Mammary epithelial cell (primary cell): ENCODE measurements at regions not wholly inside any gene's neighbourhood (a gene's known extent, or its start where the extent isn't known, plus 50 kb on each side); places are given as distances from the start of the nearest gene placed in this dataset.

ENCODE experiments used
- EZH2 ChIP-seq: IDR thresholded peaks from 2 replicates; pipeline ENCODE4 v1.6.1; 2012; ENCODE audit warnings: low read length, inconsistent platforms, borderline replicate concordance
- TF ChIP-seq, protein P1 (sequence below), 2 donors: IDR thresholded peaks in 1 of 2; conservative IDR thresholded peaks in 1 of 2; 2 replicates each; pipeline ENCODE4 v1.5.1; 2011 to 2012; ENCODE audit warnings: inconsistent platforms in 2 of 2, low read length in 2 of 2, mild to moderate bottlenecking in 2 of 2, control low read depth in 1 of 2, low read depth in 1 of 2; ENCODE audit not compliant: insufficient read depth in 1 of 2; ENCODE audit errors: extremely low read depth in 1 of 2

- TF ChIP-seq, protein P1, sequence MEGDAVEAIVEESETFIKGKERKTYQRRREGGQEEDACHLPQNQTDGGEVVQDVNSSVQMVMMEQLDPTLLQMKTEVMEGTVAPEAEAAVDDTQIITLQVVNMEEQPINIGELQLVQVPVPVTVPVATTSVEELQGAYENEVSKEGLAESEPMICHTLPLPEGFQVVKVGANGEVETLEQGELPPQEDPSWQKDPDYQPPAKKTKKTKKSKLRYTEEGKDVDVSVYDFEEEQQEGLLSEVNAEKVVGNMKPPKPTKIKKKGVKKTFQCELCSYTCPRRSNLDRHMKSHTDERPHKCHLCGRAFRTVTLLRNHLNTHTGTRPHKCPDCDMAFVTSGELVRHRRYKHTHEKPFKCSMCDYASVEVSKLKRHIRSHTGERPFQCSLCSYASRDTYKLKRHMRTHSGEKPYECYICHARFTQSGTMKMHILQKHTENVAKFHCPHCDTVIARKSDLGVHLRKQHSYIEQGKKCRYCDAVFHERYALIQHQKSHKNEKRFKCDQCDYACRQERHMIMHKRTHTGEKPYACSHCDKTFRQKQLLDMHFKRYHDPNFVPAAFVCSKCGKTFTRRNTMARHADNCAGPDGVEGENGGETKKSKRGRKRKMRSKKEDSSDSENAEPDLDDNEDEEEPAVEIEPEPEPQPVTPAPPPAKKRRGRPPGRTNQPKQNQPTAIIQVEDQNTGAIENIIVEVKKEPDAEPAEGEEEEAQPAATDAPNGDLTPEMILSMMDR (conservative IDR thresholded peaks at IDR 0.05 in 1 of 2, IDR thresholded peaks at IDR 0.05 in 1 of 2; ENCODE audit: extremely low read depth in 1 of 2, insufficient read depth in 1 of 2, low read depth in 1 of 2, low read length in 2 of 2) = no peak
- TF ChIP-seq EZH2 = no peak
Measured at GRCh38 chr2:78145395-78145996, 623.3 kb upstream of the LRRTM4 start.
